Thoracic aorta (tissue), 2 donors: ENCODE measurements at regions not wholly inside any gene's neighbourhood (a gene's known extent, or its start where the extent isn't known, plus 50 kb on each side); places are given as distances from the start of the nearest gene placed in this dataset.

Source experiments
- ATAC-seq: fragments of 150-250 bp; one replicate; pipeline ENCODE4 v1.8.0; 2017; ENCODE audit warnings: low read depth; ENCODE audit not compliant: insufficient number of reproducible peaks, low FRiP score
- DNase-seq: peaks from one replicate; pipeline ENCODE4 v3.0.0-alpha.2; 2020; ENCODE audit warnings: low spot score
- H3K27ac ChIP-seq, 2 donors: fragments of 200-600 bp; sonication (generic); 1 replicate in 1 of 2; 2 replicates in 1 of 2; pipeline ENCODE4 v1.5.1; 2016; ENCODE audit warnings: mild to moderate bottlenecking in 2 of 2, moderate library complexity in 2 of 2
- H3K27me3 ChIP-seq: fragments of 200-600 bp; sonication (generic); replicated peaks from 2 replicates; pipeline ENCODE4 v1.6.0; 2016; ENCODE audit warnings: mild to moderate bottlenecking; ENCODE audit not compliant: insufficient read depth
- H3K36me3 ChIP-seq: fragments of 200-600 bp; sonication (generic); one replicate; pipeline ENCODE4 v1.5.1; 2016
- H3K4me1 ChIP-seq, 2 donors: fragments of 200-600 bp; sonication (generic); 1 replicate in 1 of 2; 2 replicates in 1 of 2; pipeline versions ENCODE4 v1.5.1 to v1.6.0; 2016; ENCODE audit warnings: low read depth in 2 of 2, mild to moderate bottlenecking in 1 of 2; ENCODE audit not compliant: control insufficient read depth in 1 of 2
- H3K4me3 ChIP-seq: fragments of 200-600 bp; sonication (generic); 2 replicates; pipeline ENCODE4 v1.5.1; 2016; ENCODE audit warnings: mild to moderate bottlenecking
- H3K9me3 ChIP-seq: fragments of 200-600 bp; sonication (generic); 2 replicates; pipeline ENCODE4 v1.5.1; 2016
- CTCF ChIP-seq: fragments of 200-600 bp; sonication (generic); IDR thresholded peaks from one replicate; pipeline ENCODE4 v1.5.1; 2019; ENCODE audit warnings: antibody characterized with exemption

DNA sequence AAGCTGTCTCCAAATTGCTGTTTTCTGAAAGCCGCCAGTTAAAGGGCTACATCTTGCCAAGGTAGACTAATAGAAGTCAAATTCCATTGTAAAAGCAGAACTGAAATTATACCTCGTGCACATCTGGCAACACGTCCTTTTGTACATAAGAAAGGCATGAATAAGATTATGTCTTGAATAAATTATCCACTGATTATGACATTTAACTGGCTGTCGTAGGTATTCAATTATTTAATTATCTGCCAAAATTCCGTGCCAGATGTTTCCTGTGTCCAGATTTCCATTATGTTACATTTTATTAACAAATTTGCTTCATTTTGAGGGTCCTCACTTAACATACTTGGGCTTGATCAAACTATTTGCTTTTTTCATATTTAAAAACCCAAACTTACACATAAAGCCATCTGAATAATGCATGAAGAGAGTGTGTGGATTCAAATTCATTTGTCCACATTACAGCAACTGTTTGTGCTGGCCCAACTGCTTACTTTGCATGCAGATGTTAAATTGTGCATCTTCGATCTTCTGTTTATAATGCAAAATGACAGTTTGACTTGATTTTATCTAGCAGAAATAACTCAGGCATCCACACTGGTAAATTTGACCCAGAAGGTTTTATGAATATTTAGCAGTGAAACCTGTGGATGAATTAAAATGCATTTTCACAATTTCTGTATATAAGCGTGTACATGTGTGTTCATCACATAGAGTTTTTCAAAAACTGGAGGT is 701.5 kb downstream of the ZNF385D start:
- ATAC-seq (no peak), DNase-seq (no peak)
- no peaks in the 10 kb centered on the region for H3K4me1 ChIP-seq
- H3K9me3 ChIP-seq = no peaks in the 10 kb centered on the region
- no peaks in the 10 kb centered on the region for H3K27me3 ChIP-seq
- H3K36me3 ChIP-seq = no peaks in the 10 kb centered on the region
- H3K4me3 ChIP-seq = no peak overlapping the region
- no peak for TF ChIP-seq CTCF
- no peak overlapping the region for H3K27ac ChIP-seq

DNA sequence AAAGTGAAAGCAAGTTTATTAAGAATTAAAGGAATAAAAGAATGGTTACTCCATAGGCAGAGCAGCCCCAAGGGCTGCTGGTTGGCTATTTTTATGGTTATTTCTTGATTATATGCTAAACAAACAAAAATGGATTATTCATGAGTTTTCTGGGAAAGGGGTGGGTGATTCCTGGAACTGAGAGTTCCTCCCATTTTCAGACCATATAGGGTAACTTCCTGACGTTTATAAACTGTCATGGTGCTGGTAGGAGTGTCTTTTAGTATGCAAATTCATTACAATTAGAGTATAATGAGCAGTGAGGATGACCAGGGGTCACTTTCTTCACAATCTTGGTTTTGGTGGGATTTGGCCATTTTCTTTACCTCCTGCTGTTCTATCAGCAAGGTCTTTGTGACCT is 707.9 kb downstream of the ZNF385D start:
- ATAC-seq (no peak), DNase-seq (no peak)
- Histone ChIP-seq H3K27ac (no peak overlapping the region), H3K9me3 (no peaks in the 10 kb centered on the region), H3K4me3 (no peak overlapping the region), H3K36me3 (no peaks in the 10 kb centered on the region), H3K4me1 (no peaks in the 10 kb centered on the region), H3K27me3 (no peaks in the 10 kb centered on the region)
- TF ChIP-seq CTCF = no peak

GRCh38 chr3:21042184-21042583 is 708.8 kb downstream of the ZNF385D start:
- H3K27me3 ChIP-seq = no peaks in the 10 kb centered on the region
- H3K27ac ChIP-seq = no peak overlapping the region
- TF ChIP-seq CTCF = no peak
- no peak for DNase-seq
- ATAC-seq = no peak
- no peaks in the 10 kb centered on the region for H3K36me3 ChIP-seq
- no peak overlapping the region for H3K4me3 ChIP-seq
- no peaks in the 10 kb centered on the region for H3K9me3 ChIP-seq
- H3K4me1 ChIP-seq = no peaks in the 10 kb centered on the region

DNA sequence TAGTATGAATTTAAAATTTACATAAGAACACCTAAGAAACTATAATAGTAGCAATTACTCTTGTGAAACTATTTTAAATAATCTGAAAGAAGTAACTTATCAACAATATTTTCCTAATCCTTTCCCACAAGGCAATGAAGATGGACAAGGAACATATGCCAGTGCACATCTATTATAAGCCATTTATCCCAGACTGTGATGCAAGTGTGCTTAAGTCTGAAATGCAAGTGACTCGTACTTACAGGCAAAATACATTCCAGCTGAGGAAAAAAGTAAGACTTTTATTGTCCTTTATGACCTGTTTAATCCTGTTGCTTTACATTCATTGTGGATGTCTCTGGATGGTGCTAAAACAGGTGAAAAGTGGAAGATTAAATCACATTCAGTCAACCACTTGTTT is 709.4 kb downstream of the ZNF385D start:
- ATAC-seq = no peak
- H3K4me1 ChIP-seq = no peaks in the 10 kb centered on the region

GRCh38 chr3:21036888-21037287 is 714.1 kb downstream of the ZNF385D start:
- no peaks in the 10 kb centered on the region for H3K27me3 ChIP-seq
- no peak overlapping the region for H3K27ac ChIP-seq
- no peak for TF ChIP-seq CTCF
- H3K9me3 ChIP-seq = no peaks in the 10 kb centered on the region
- no peaks in the 10 kb centered on the region for H3K36me3 ChIP-seq
- no peak for ATAC-seq
- no peak for DNase-seq
- no peaks in the 10 kb centered on the region for H3K4me1 ChIP-seq
- H3K4me3 ChIP-seq = no peak overlapping the region

More for the DNA sequence above, 709.4 kb downstream of the ZNF385D start:
- Histone ChIP-seq H3K9me3 (no peaks in the 10 kb centered on the region), H3K4me3 (no peak overlapping the region), H3K27ac (no peak overlapping the region), H3K36me3 (no peaks in the 10 kb centered on the region), H3K27me3 (no peaks in the 10 kb centered on the region)
- no peak for TF ChIP-seq CTCF
- no peak for DNase-seq
